MCF 10A (cell line): ENCODE measurements at regions not wholly inside any gene's neighbourhood (a gene's known extent, or its start where the extent isn't known, plus 50 kb on each side); places are given as distances from the start of the nearest gene placed in this dataset.
"Not testable (repeated sequence)": the region's sequence is repeated elsewhere in the genome, so short reads cannot be mapped to it uniquely, and the experiment has no call there.

Experiments used
- BruUV-seq: library from RNA; stranded (reverse); fragments of 400-500 nt; replicated peaks from 2 replicates; lab custom pipeline; 2021; lab: Mats Ljungman, UMichigan
- CTCF ChIA-PET: fragments of 300-600 bp; sonication (Branson Sonifier 250); formaldehyde crosslinking; extraction: SDS; loops from one replicate; lab custom pipeline; 2021; ENCODE audit warnings: antibody characterized with exemption, inconsistent platforms; lab: Yijun Ruan, JAX
- POLR2A ChIA-PET: fragments of 300-600, 350-650 bp; sonication (Branson Sonifier 250); formaldehyde crosslinking; extraction: SDS; loops from one replicate; lab custom pipeline; 2020; ENCODE audit warnings: antibody characterized with exemption, inconsistent platforms; lab: Yijun Ruan, JAX
- DNase-seq: peaks from one replicate; pipeline ENCODE4 v3.0.0-alpha.2; 2018; ENCODE audit not compliant: unreplicated experiment
- H3K27ac Mint-ChIP-seq: one replicate; pipeline ENCODE4 v1.8.0; 2022; ENCODE audit warnings: mild to moderate bottlenecking, low read depth, mixed read lengths; ENCODE audit not compliant: unreplicated experiment
- H3K27me3 Mint-ChIP-seq: one replicate; pipeline ENCODE4 v1.8.0; 2022; ENCODE audit warnings: mixed read lengths; ENCODE audit not compliant: insufficient read depth, unreplicated experiment
- H3K36me3 Mint-ChIP-seq: one replicate; pipeline ENCODE4 v1.8.0; 2022; ENCODE audit warnings: mild to moderate bottlenecking, moderate library complexity, mixed read lengths; ENCODE audit not compliant: insufficient read depth, unreplicated experiment
- H3K4me1 Mint-ChIP-seq: one replicate; pipeline ENCODE4 v1.8.0; 2022; ENCODE audit warnings: mixed read lengths; ENCODE audit not compliant: insufficient read depth, unreplicated experiment
- H3K4me3 Mint-ChIP-seq: one replicate; pipeline ENCODE4 v1.8.0; 2022; ENCODE audit warnings: mild to moderate bottlenecking, moderate library complexity, mixed read lengths; ENCODE audit not compliant: unreplicated experiment
- H3K9me3 Mint-ChIP-seq: one replicate; pipeline ENCODE4 v1.8.0; 2022; ENCODE audit warnings: mixed read lengths; ENCODE audit not compliant: unreplicated experiment
- CTCF ChIP-seq: fragments of 200-600 bp; IDR thresholded peaks from one replicate; pipeline ENCODE4 v1.8.0; 2022; ENCODE audit warnings: antibody characterized with exemption, mild to moderate bottlenecking; ENCODE audit not compliant: unreplicated experiment
- intact Hi-C: fragments of 100-400 bp; cut with micrococcal nuclease; formaldehyde crosslinking; loops from 2 replicates; pipeline ENCODE4 v1.14.1; 2022

DNA sequence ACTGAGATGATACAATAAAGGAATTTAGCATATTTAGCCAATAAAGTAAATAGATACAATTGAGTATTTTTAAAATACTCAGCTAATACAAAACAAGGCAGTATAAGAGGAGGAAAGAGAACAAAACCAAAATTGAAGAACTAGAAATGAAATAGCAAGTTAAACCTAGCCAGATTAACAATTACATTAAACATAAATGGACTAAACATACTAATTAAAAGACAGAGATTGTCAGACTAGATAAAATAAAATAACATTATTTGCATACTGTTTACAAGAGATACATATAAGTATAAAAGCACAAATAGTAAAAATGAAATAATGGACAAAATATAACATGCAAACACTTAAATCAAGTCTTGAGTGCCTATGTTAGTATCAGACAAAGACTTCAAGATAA, 517.7 kb upstream of the PHF14 start:
- Mint-ChIP-seq H3K4me3 (no peak overlapping the region), H3K9me3 (peaks cover 7% of the 10 kb centered on the region), H3K36me3 (no peaks in the 10 kb centered on the region), H3K4me1 (no peaks in the 10 kb centered on the region), H3K27me3 (no peaks in the 10 kb centered on the region), H3K27ac (no peak overlapping the region)
- POLR2A ChIA-PET, result interaction anchor here (0.6 kb wide), 1 partner anchor 14 kb away, joined by 4 read pairs; no protein-coding TSS in a partner anchor
- CTCF ChIA-PET, result no interaction called here
- intact Hi-C loops, result no loop called here
- no TSS peak for BruUV-seq
- no peak for TF ChIP-seq CTCF
- no peak for DNase-seq

GRCh38 chr7:10460474-10460873, 513.2 kb upstream of the PHF14 start:
- intact Hi-C loops, result no loop called here
- CTCF ChIA-PET, result no interaction called here
- Mint-ChIP-seq H3K27me3 (no peaks in the 10 kb centered on the region), H3K4me3 (no peak overlapping the region), H3K4me1 (no peaks in the 10 kb centered on the region), H3K36me3 (no peaks in the 10 kb centered on the region), H3K9me3 (no peaks in the 10 kb centered on the region), H3K27ac (no peak overlapping the region)
- POLR2A ChIA-PET, result no interaction called here
- no peak for TF ChIP-seq CTCF
- BruUV-seq, result no TSS peak
- DNase-seq, result no peak

- H3K27me3 Mint-ChIP-seq, result no peaks in the 10 kb centered on the region
- no peaks in the 10 kb centered on the region for H3K4me1 Mint-ChIP-seq
- no peak for TF ChIP-seq CTCF
- DNase-seq, result no peak
- no TSS peak for BruUV-seq
- H3K9me3 Mint-ChIP-seq, result no peaks in the 10 kb centered on the region
- ChIA-PET POLR2A (no interaction called here), CTCF (no interaction called here)
- intact Hi-C loops, result no loop called here
- H3K4me3 Mint-ChIP-seq, result no peak overlapping the region
- H3K27ac Mint-ChIP-seq, result no peak overlapping the region
- no peaks in the 10 kb centered on the region for H3K36me3 Mint-ChIP-seq
Measured at GRCh38 chr7:10463701-10464100, 510.0 kb upstream of the PHF14 start.

DNA sequence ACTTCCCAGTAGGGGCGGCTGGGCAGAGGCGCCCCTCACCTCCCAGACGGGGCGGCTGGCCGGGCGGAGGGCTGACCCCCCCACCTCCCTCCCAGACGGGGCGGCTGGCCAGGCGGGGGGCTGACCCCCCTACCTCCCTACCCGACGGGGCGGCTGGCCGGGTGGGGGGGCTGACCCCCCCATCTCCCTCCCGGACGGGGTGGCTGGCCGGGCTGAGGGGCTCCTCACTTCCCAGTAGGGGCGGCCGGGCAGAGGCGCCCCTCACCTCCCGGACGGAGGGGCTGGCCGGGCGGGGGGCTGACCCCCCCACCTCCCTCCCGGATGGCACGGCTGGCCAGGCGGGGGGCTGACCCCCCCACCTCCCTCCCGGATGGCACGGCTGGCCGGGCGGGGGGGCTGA, 508.1 kb upstream of the PHF14 start:
- H3K9me3 Mint-ChIP-seq, CTCF ChIA-PET, intact Hi-C loops: not testable (repeated sequence)

GRCh38 chr7:10468908-10469307, 504.8 kb upstream of the PHF14 start:
- no peak overlapping the region for H3K4me3 Mint-ChIP-seq
- intact Hi-C loops, result no loop called here
- no peaks in the 10 kb centered on the region for H3K27me3 Mint-ChIP-seq
- no peaks in the 10 kb centered on the region for H3K4me1 Mint-ChIP-seq
- no peak for TF ChIP-seq CTCF
- BruUV-seq, result no TSS peak
- no peaks in the 10 kb centered on the region for H3K36me3 Mint-ChIP-seq
- H3K27ac Mint-ChIP-seq, result no peak overlapping the region
- H3K9me3 Mint-ChIP-seq, result no peaks in the 10 kb centered on the region
- POLR2A ChIA-PET, result no interaction called here
- CTCF ChIA-PET, result no interaction called here
- DNase-seq, result no peak

More for the DNA sequence above, 508.1 kb upstream of the PHF14 start:
- H3K4me3 Mint-ChIP-seq, H3K4me1 Mint-ChIP-seq, H3K27me3 Mint-ChIP-seq, H3K36me3 Mint-ChIP-seq, BruUV-seq, POLR2A ChIA-PET, DNase-seq, H3K27ac Mint-ChIP-seq: not testable (repeated sequence)
